ENCODE measurements at regions not wholly inside any gene's neighbourhood (a gene's known extent, or its start where the extent isn't known, plus 50 kb on each side); places are given as distances from the start of the nearest gene placed in this dataset.
"Not testable (repeated sequence)": the region's sequence is repeated elsewhere in the genome, so short reads cannot be mapped to it uniquely, and the experiment has no call there.

GRCh38 chr19:37317403-37318209, 53.3 kb upstream of the ZNF527 start:
- TF ChIP-seq CTCF (IDR thresholded peaks at IDR 0.05; ENCODE audit: borderline replicate concordance, insufficient read depth, low read depth, low read length), result peak; percentile 36; the same call in 1 of the 2 replicates

DNA sequence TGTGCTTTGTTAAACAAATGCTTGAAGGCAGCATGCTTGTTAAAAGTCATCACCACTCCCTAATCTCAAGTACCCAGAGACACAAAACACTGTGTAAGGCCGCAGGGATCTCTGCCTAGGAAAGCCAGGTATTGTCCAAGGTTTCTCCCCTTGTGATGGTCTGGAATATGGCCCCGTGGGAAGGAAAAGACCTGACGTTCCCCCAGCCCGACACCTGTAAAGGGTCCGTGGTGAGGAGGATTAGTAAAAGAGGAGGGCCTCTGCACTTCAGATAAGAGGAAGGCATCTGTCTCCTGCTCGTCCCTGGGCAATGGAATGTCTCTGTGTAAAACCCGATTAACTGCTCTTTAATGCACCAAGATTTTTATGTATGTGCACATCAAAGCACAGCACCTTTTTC, 49.9 kb upstream of the ZNF527 start:
- H3K4me3 ChIP-seq (ENCODE audit: low read depth, low read length), result not testable (repeated sequence)

More at GRCh38 chr19:37317403-37318209, 53.3 kb upstream of the ZNF527 start:
- peak overlapping the region; percentile 87 for H3K4me3 ChIP-seq (ENCODE audit: low read depth, low read length)
